SJSA1 (cell line): ENCODE measurements at regions not wholly inside any gene's neighbourhood (a gene's known extent, or its start where the extent isn't known, plus 50 kb on each side); places are given as distances from the start of the nearest gene placed in this dataset.
"Not testable (repeated sequence)": the region's sequence is repeated elsewhere in the genome, so short reads cannot be mapped to it uniquely, and the experiment has no call there.

Experiments
- DNase-seq, 2 experiments: peaks; one replicate each; pipeline ENCODE4 v3.0.0-alpha.2; 2015 to 2020; ENCODE audit warnings: low spot score in 2 of 2, low read depth in 1 of 2
- H3K27ac ChIP-seq: fragments of 250-450 bp; sonication (Bioruptor Pico); 2 replicates; pipeline ENCODE4 v1.5.1; 2020; ENCODE audit warnings: mild to moderate bottlenecking, moderate library complexity
- H3K27me3 ChIP-seq: fragments of 250-450 bp; sonication (Bioruptor Pico); replicated peaks from 2 replicates; pipeline ENCODE4 v1.5.1; 2020; ENCODE audit warnings: mild to moderate bottlenecking, moderate library complexity
- H3K36me3 ChIP-seq: fragments of 250-450 bp; sonication (Bioruptor Pico); 2 replicates; pipeline ENCODE4 v1.5.1; 2020; ENCODE audit warnings: mild to moderate bottlenecking
- H3K4me1 ChIP-seq: fragments of 250-450 bp; sonication (Bioruptor Pico); replicated peaks from 2 replicates; pipeline ENCODE4 v1.6.1; 2021; ENCODE audit warnings: mild to moderate bottlenecking
- H3K4me3 ChIP-seq: fragments of 250-450 bp; sonication (Bioruptor Pico); 2 replicates; pipeline ENCODE4 v1.5.1; 2020; ENCODE audit warnings: mild to moderate bottlenecking
- H3K9me3 ChIP-seq: fragments of 250-450 bp; sonication (Bioruptor Pico); replicated peaks from 2 replicates; pipeline ENCODE4 v1.5.1; 2020; ENCODE audit warnings: mild to moderate bottlenecking

GRCh38 chr4:174389439-174389838 lies 105.7 kb downstream of the CEP44 start:
- Histone ChIP-seq H3K36me3 (no peaks in the 10 kb centered on the region), H3K4me1 (peaks cover 2% of the 10 kb centered on the region; the same call in 1 of the 2 replicates)
- no peak for DNase-seq

GRCh38 chr4:174388461-174389145 lies 104.9 kb downstream of the CEP44 start:
- H3K27me3 ChIP-seq = no peaks in the 10 kb centered on the region
- H3K4me1 ChIP-seq = no peaks in the 10 kb centered on the region
- DNase-seq = no peak
- no peak overlapping the region for H3K27ac ChIP-seq
- no peak overlapping the region for H3K4me3 ChIP-seq
- H3K9me3 ChIP-seq = no peaks in the 10 kb centered on the region
- H3K36me3 ChIP-seq = no peaks in the 10 kb centered on the region

More at GRCh38 chr4:174389439-174389838, 105.7 kb downstream of the CEP44 start:
- Histone ChIP-seq H3K27me3 (no peaks in the 10 kb centered on the region), H3K27ac (no peak overlapping the region), H3K9me3 (no peaks in the 10 kb centered on the region), H3K4me3 (no peak overlapping the region)

GRCh38 chr4:174387721-174388120 lies 104.0 kb downstream of the CEP44 start:
- DNase-seq = no peak
- no peak overlapping the region for H3K4me3 ChIP-seq
- no peak overlapping the region for H3K27ac ChIP-seq
- H3K9me3 ChIP-seq = no peaks in the 10 kb centered on the region
- no peaks in the 10 kb centered on the region for H3K27me3 ChIP-seq
- H3K4me1 ChIP-seq = no peaks in the 10 kb centered on the region
- H3K36me3 ChIP-seq = no peaks in the 10 kb centered on the region

- Histone ChIP-seq H3K36me3 (no peaks in the 10 kb centered on the region), H3K9me3 (no peaks in the 10 kb centered on the region), H3K4me1 (no peaks in the 10 kb centered on the region), H3K4me3 (no peak overlapping the region), H3K27me3 (no peaks in the 10 kb centered on the region), H3K27ac (no peak overlapping the region)
- DNase-seq = no peak
Measured at GRCh38 chr4:174387143-174387542, 103.4 kb downstream of the CEP44 start.

GRCh38 chr4:174383783-174384182 lies 100.1 kb downstream of the CEP44 start:
- Histone ChIP-seq H3K27ac (no peak overlapping the region), H3K4me1 (no peaks in the 10 kb centered on the region), H3K4me3 (no peak overlapping the region), H3K36me3 (no peaks in the 10 kb centered on the region), H3K9me3 (no peaks in the 10 kb centered on the region), H3K27me3 (no peaks in the 10 kb centered on the region)
- DNase-seq = no peak

- H3K27ac ChIP-seq, H3K36me3 ChIP-seq, H3K9me3 ChIP-seq, DNase-seq, H3K4me1 ChIP-seq, H3K27me3 ChIP-seq, H3K4me3 ChIP-seq: not testable (repeated sequence)
Measured at GRCh38 chr4:174382938-174383605, 99.4 kb downstream of the CEP44 start.
